Stomach (tissue), 8 donors: ENCODE measurements at regions not wholly inside any gene's neighbourhood (a gene's known extent, or its start where the extent isn't known, plus 50 kb on each side); places are given as distances from the start of the nearest gene placed in this dataset.

Experiments used
- DNase-seq, 2 donors: peaks; one replicate each; pipeline versions ENCODE4 v3.0.0 to v3.0.0-alpha.2; 2013 to 2019
- H3K27ac ChIP-seq, 5 donors: fragments of 200-600 bp in 4 of 5; sonication (generic) in 4 of 5; one replicate each; pipeline ENCODE4 v1.5.1; 2013 to 2019; ENCODE audit warnings: mild to moderate bottlenecking in 1 of 5, moderate library complexity in 1 of 5
- H3K27me3 ChIP-seq, 3 donors: fragments of 200-600 bp; sonication (generic); one replicate each; pipeline ENCODE4 v1.5.1; 2017 to 2019; ENCODE audit warnings: mixed run types in 1 of 3
- H3K36me3 ChIP-seq, 4 donors: fragments of 200-600 bp; sonication (generic); 1 replicate in 3 of 4; 2 replicates in 1 of 4; pipeline ENCODE4 v1.5.1; 2016 to 2019
- H3K4me1 ChIP-seq, 4 donors: fragments of 200-600 bp; sonication (generic); one replicate each; pipeline ENCODE4 v1.5.1; 2016 to 2019
- H3K4me3 ChIP-seq, 4 donors: fragments of 200-600 bp; sonication (generic) in 3 of 4; one replicate each; pipeline ENCODE4 v1.5.1; 2016 to 2019; ENCODE audit warnings: mild to moderate bottlenecking in 1 of 4
- H3K9me3 ChIP-seq, 4 donors: fragments of 200-600 bp; sonication (generic); one replicate each; pipeline ENCODE4 v1.5.1; 2016 to 2019
- CTCF ChIP-seq, 7 experiments: fragments of 450-650 bp in 4 of 7; fragments of 200-600 bp in 3 of 7; sonication (generic) in 3 of 7; IDR thresholded peaks; one replicate each; pipeline ENCODE4 v1.5.1; 2016 to 2019; ENCODE audit warnings: antibody characterized with exemption in 7 of 7, control low read depth in 2 of 7, mild to moderate bottlenecking in 1 of 7
- EP300 ChIP-seq: sonication (generic); formaldehyde crosslinking; IDR thresholded peaks from one replicate; pipeline ENCODE4 v1.6.1; 2017; ENCODE audit warnings: antibody characterized with exemption
- POLR2A ChIP-seq, 4 donors: fragments of 450-650 bp; IDR thresholded peaks; one replicate each; pipeline ENCODE4 v1.6.1; 2016; ENCODE audit warnings: antibody characterized with exemption in 4 of 4, control low read depth in 2 of 4, mild to moderate bottlenecking in 1 of 4, moderate library complexity in 1 of 4
- POLR2AphosphoS5 ChIP-seq, 3 donors: sonication (generic); formaldehyde crosslinking; IDR thresholded peaks; one replicate each; pipeline ENCODE4 v1.6.1; 2016; ENCODE audit warnings: antibody characterized with exemption in 3 of 3
- WGBS, 5 donors: extraction: QIAGEN DNeasy Blood & Tissue Kit in 3 of 5; methylation state at CpG; one replicate each; pipeline versions ENCODE4 v1.1.5 to v1.1.7; 2013 to 2018; 5-methylcytosine and 5-hydroxymethylcytosine counted together
- intact Hi-C: fragments of 100-400 bp; cut with DNase I; formaldehyde crosslinking; loops from one replicate; pipeline ENCODE4 v1.15.1; 2023; ENCODE audit warnings: low total_unique reads
- donor health status: healthy with polysubstance abuse.
- donor health status: Bipolar disorder and iron deficiency.
- donor health status: healthy.

DNA sequence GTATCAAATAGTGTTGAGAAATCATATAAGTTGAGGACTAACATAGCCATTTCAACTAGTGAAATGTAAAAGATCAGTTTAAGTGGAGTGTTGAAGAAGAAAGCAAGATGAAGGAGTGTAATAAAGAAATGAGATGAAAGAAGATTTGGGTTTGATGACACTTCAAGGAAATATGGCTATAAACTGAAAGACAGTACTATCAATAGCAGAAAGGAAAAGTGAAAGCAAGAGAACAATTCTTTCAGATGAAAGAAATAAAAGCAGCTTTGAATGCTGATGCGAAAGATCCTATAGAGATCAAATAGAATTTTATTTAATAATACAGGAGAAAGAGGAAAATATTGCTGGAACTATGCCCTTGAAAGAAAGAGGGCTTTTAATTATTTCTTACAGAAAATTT, 92.8 kb upstream of the PRSS16 start:
- DNase-seq, result no peak
- Histone ChIP-seq H3K4me1 (peaks cover 6 to 17% (median 15%) of the 10 kb centered on the region in 4 donors), H3K36me3 (no peaks in the 10 kb centered on the region), H3K4me3 (no peak overlapping the region), H3K9me3 (no peaks in the 10 kb centered on the region), H3K27me3 (peaks cover 0 to 6% (median 0%) of the 10 kb centered on the region in 3 donors), H3K27ac (no peak overlapping the region)
- intact Hi-C loops, result no loop called here
- 76 to 92% (median 89%) methylated on average over 1 of the region's 1 CpG for WGBS, 5 donors
- no peak for TF ChIP-seq POLR2AphosphoS5 (IDR thresholded peaks at IDR 0.05)
- no peak for TF ChIP-seq POLR2A (IDR thresholded peaks at IDR 0.05)
- TF ChIP-seq CTCF (IDR thresholded peaks at IDR 0.05), result no peak
- TF ChIP-seq EP300, result no peak

DNA sequence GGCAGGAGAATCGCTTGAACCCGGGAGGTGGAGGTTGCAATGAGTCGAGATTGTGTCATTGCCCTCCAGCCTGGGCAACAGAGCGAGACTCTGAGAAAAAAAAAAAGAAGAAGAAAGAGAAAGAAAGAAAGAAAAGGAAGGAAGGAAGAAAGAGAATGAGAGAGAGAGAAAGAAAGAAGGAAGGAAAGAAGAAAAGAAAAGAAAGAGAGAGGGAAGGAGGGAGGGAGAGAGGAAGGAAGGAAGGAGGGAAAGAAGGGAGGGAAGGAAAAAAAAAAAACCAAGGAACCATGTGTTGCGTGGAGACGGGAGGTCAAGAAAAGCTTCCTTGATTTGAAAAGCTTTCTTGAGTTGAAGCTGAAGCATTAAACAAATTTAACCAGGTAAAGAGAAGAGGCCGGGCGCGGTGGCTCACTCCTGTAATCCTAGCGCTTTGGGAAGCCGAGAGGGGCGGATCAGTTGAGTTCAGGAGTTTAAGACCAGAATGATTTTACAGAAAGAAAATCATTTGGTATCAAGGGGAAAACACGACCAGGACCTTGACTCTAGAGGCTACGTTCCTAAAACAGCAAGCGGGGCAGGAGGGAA, 90.5 kb upstream of the PRSS16 start:
- no peak for TF ChIP-seq POLR2AphosphoS5 (IDR thresholded peaks at IDR 0.05)
- TF ChIP-seq EP300, result no peak
- TF ChIP-seq CTCF (IDR thresholded peaks at IDR 0.05), result no peak
- no peak for TF ChIP-seq POLR2A (IDR thresholded peaks at IDR 0.05)
- no peak for DNase-seq
- intact Hi-C loops, result no loop called here
- Histone ChIP-seq H3K9me3 (no peaks in the 10 kb centered on the region), H3K4me1 (peaks cover 6 to 21% (median 15%) of the 10 kb centered on the region in 4 donors), H3K4me3 (peak overlapping the region; percentile 38 to 50 (median 43)), H3K27me3 (peaks cover 0 to 6% (median 0%) of the 10 kb centered on the region in 3 donors), H3K36me3 (no peaks in the 10 kb centered on the region), H3K27ac (peak overlapping the region in 2 of 5 donors; percentile 49 to 62)
- 30 to 36% (median 33%) methylated on average over 15 of the region's 15 CpGs for WGBS, 5 donors

- H3K4me1 ChIP-seq, result peaks cover 6 to 25% (median 15%) of the 10 kb centered on the region in 4 donors
- intact Hi-C loops, result no loop called here
- H3K36me3 ChIP-seq, result no peaks in the 10 kb centered on the region
- peak overlapping the region in 2 of 5 donors; percentile 49 to 62 for H3K27ac ChIP-seq
- no peak for TF ChIP-seq POLR2A (IDR thresholded peaks at IDR 0.05)
- peak in 1 of 7 experiments; percentile 33 for TF ChIP-seq CTCF (IDR thresholded peaks at IDR 0.05)
- H3K9me3 ChIP-seq, result no peaks in the 10 kb centered on the region
- peak; percentile 59 to 87 for DNase-seq
- peaks cover 0 to 3% (median 0%) of the 10 kb centered on the region in 3 donors for H3K27me3 ChIP-seq
- peak overlapping the region; percentile 38 to 50 (median 43) for H3K4me3 ChIP-seq
- WGBS, 5 donors, result 1 to 4% (median 3%) methylated on average over 32 to 34 of the region's 34 CpGs
Measured at GRCh38 chr6:27157459-27158315, 89.8 kb upstream of the PRSS16 start.

DNA sequence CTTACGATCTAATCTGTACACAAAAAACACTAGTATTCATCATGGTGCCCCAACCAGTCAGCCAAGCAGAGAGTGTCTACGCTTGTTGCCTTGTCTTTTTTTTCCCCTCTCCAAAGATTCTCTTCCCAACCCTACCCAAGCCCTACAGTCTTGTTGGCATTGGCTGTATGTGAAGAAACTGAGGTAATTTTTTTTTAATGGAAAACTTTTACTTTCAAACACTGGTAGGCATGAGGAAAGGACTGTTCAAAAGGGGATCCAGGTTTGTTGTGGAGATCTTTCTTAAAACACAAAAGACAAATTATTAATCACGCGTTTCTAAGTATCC, 89.2 kb upstream of the PRSS16 start:
- TF ChIP-seq POLR2AphosphoS5 (IDR thresholded peaks at IDR 0.05) (no peak), POLR2A (IDR thresholded peaks at IDR 0.05) (no peak), CTCF (IDR thresholded peaks at IDR 0.05) (no peak), EP300 (no peak)
- Histone ChIP-seq H3K9me3 (no peaks in the 10 kb centered on the region), H3K27ac (no peak overlapping the region), H3K36me3 (no peaks in the 10 kb centered on the region), H3K27me3 (no peaks in the 10 kb centered on the region), H3K4me3 (peak overlapping the region in 1 of 4 donors; percentile 50), H3K4me1 (peaks cover 6 to 25% (median 15%) of the 10 kb centered on the region in 4 donors)
- 65 to 70% (median 67%) methylated on average over 4 of the region's 4 CpGs for WGBS, 5 donors
- DNase-seq, result no peak
- intact Hi-C loops, result no loop called here
